ENCODE measurements at regions not wholly inside any gene's neighbourhood (a gene's known extent, or its start where the extent isn't known, plus 50 kb on each side); places are given as distances from the start of the nearest gene placed in this dataset.
"Not testable (repeated sequence)": the region's sequence is repeated elsewhere in the genome, so short reads cannot be mapped to it uniquely, and the experiment has no call there.

GRCh38 chr15:84151205-84151931 is 84.2 kb upstream of the GOLGA6L4 start:
- H3K4me1 ChIP-seq (ENCODE audit: control insufficient read depth, insufficient read depth, low read length): peaks cover under 1% of the 10 kb centered on the region; the same call in 1 of the 2 replicates
- DNase-seq (ENCODE audit: low read depth, low spot score): no peak
- no peak overlapping the region for H3K4me3 ChIP-seq (ENCODE audit: low read length)
- WGBS (ENCODE audit: insufficient coverage, insufficient read length): no CpG with 5 or more reads among the region's 11 CpGs
- H3K9me3 ChIP-seq (ENCODE audit: control insufficient read depth, insufficient read depth, low read length): no peaks in the 10 kb centered on the region
- H3K36me3 ChIP-seq (ENCODE audit: control insufficient read depth, insufficient read depth, low read length): no peaks in the 10 kb centered on the region
- H3K27me3 ChIP-seq (ENCODE audit: control insufficient read depth, insufficient read depth, low read length): no peaks in the 10 kb centered on the region; the same call in 1 of the 2 replicates
- H3K27ac ChIP-seq (ENCODE audit: low read length): no peak overlapping the region

- H3K27me3 ChIP-seq (ENCODE audit: control insufficient read depth, insufficient read depth, low read length); DNase-seq (ENCODE audit: low read depth, low spot score); H3K4me1 ChIP-seq (ENCODE audit: control insufficient read depth, insufficient read depth, low read length); H3K36me3 ChIP-seq (ENCODE audit: control insufficient read depth, insufficient read depth, low read length); H3K27ac ChIP-seq (ENCODE audit: low read length); H3K9me3 ChIP-seq (ENCODE audit: control insufficient read depth, insufficient read depth, low read length); H3K4me3 ChIP-seq (ENCODE audit: low read length): not testable (repeated sequence)
- WGBS (ENCODE audit: insufficient coverage, insufficient read length): no CpG with 5 or more reads among the region's 8 CpGs
Observed at GRCh38 chr15:84152381-84152979, 83.1 kb upstream of the GOLGA6L4 start.

GRCh38 chr15:84153655-84154140 is 81.9 kb upstream of the GOLGA6L4 start:
- H3K9me3 ChIP-seq (ENCODE audit: control insufficient read depth, insufficient read depth, low read length); DNase-seq (ENCODE audit: low read depth, low spot score); H3K4me1 ChIP-seq (ENCODE audit: control insufficient read depth, insufficient read depth, low read length); H3K27me3 ChIP-seq (ENCODE audit: control insufficient read depth, insufficient read depth, low read length); H3K36me3 ChIP-seq (ENCODE audit: control insufficient read depth, insufficient read depth, low read length); H3K4me3 ChIP-seq (ENCODE audit: low read length); H3K27ac ChIP-seq (ENCODE audit: low read length): not testable (repeated sequence)
- WGBS (ENCODE audit: insufficient coverage, insufficient read length): no CpG with 5 or more reads among the region's 11 CpGs

GRCh38 chr15:84154314-84154713 is 81.3 kb upstream of the GOLGA6L4 start:
- H3K27me3 ChIP-seq (ENCODE audit: control insufficient read depth, insufficient read depth, low read length); H3K27ac ChIP-seq (ENCODE audit: low read length); H3K4me1 ChIP-seq (ENCODE audit: control insufficient read depth, insufficient read depth, low read length); H3K4me3 ChIP-seq (ENCODE audit: low read length); H3K9me3 ChIP-seq (ENCODE audit: control insufficient read depth, insufficient read depth, low read length); H3K36me3 ChIP-seq (ENCODE audit: control insufficient read depth, insufficient read depth, low read length); DNase-seq (ENCODE audit: low read depth, low spot score): not testable (repeated sequence)
- no CpG with 5 or more reads among the region's 8 CpGs for WGBS (ENCODE audit: insufficient coverage, insufficient read length)

GRCh38 chr15:84154787-84155186 is 80.8 kb upstream of the GOLGA6L4 start:
- not testable (repeated sequence) for H3K36me3 ChIP-seq (ENCODE audit: control insufficient read depth, insufficient read depth, low read length); H3K4me1 ChIP-seq (ENCODE audit: control insufficient read depth, insufficient read depth, low read length); H3K27me3 ChIP-seq (ENCODE audit: control insufficient read depth, insufficient read depth, low read length); H3K27ac ChIP-seq (ENCODE audit: low read length); H3K4me3 ChIP-seq (ENCODE audit: low read length); H3K9me3 ChIP-seq (ENCODE audit: control insufficient read depth, insufficient read depth, low read length); DNase-seq (ENCODE audit: low read depth, low spot score)
- no CpG with 5 or more reads among the region's 9 CpGs for WGBS (ENCODE audit: insufficient coverage, insufficient read length)

GRCh38 chr15:84155792-84156587 is 79.6 kb upstream of the GOLGA6L4 start:
- H3K27ac ChIP-seq (ENCODE audit: low read length); H3K4me3 ChIP-seq (ENCODE audit: low read length); H3K27me3 ChIP-seq (ENCODE audit: control insufficient read depth, insufficient read depth, low read length); H3K36me3 ChIP-seq (ENCODE audit: control insufficient read depth, insufficient read depth, low read length); H3K4me1 ChIP-seq (ENCODE audit: control insufficient read depth, insufficient read depth, low read length); H3K9me3 ChIP-seq (ENCODE audit: control insufficient read depth, insufficient read depth, low read length); DNase-seq (ENCODE audit: low read depth, low spot score): not testable (repeated sequence)
- WGBS (ENCODE audit: insufficient coverage, insufficient read length): no CpG with 5 or more reads among the region's 22 CpGs

GRCh38 chr15:84156588-84156840 is 79.1 kb upstream of the GOLGA6L4 start:
- not testable (repeated sequence) for DNase-seq (ENCODE audit: low read depth, low spot score); H3K27me3 ChIP-seq (ENCODE audit: control insufficient read depth, insufficient read depth, low read length)
- WGBS (ENCODE audit: insufficient coverage, insufficient read length): no CpG with 5 or more reads among the region's 3 CpGs

GRCh38 chr15:84157056-84157632 is 78.4 kb upstream of the GOLGA6L4 start:
- not testable (repeated sequence) for H3K36me3 ChIP-seq (ENCODE audit: control insufficient read depth, insufficient read depth, low read length); H3K27me3 ChIP-seq (ENCODE audit: control insufficient read depth, insufficient read depth, low read length); H3K27ac ChIP-seq (ENCODE audit: low read length); DNase-seq (ENCODE audit: low read depth, low spot score); H3K4me3 ChIP-seq (ENCODE audit: low read length); H3K9me3 ChIP-seq (ENCODE audit: control insufficient read depth, insufficient read depth, low read length); H3K4me1 ChIP-seq (ENCODE audit: control insufficient read depth, insufficient read depth, low read length)
- no CpG with 5 or more reads among the region's 11 CpGs for WGBS (ENCODE audit: insufficient coverage, insufficient read length)

More at GRCh38 chr15:84156588-84156840, 79.1 kb upstream of the GOLGA6L4 start:
- not testable (repeated sequence) for H3K27ac ChIP-seq (ENCODE audit: low read length); H3K4me1 ChIP-seq (ENCODE audit: control insufficient read depth, insufficient read depth, low read length); H3K9me3 ChIP-seq (ENCODE audit: control insufficient read depth, insufficient read depth, low read length); H3K4me3 ChIP-seq (ENCODE audit: low read length); H3K36me3 ChIP-seq (ENCODE audit: control insufficient read depth, insufficient read depth, low read length)

GRCh38 chr15:84157857-84158256 is 77.7 kb upstream of the GOLGA6L4 start:
- not testable (repeated sequence) for H3K36me3 ChIP-seq (ENCODE audit: control insufficient read depth, insufficient read depth, low read length); H3K27ac ChIP-seq (ENCODE audit: low read length); DNase-seq (ENCODE audit: low read depth, low spot score); H3K4me1 ChIP-seq (ENCODE audit: control insufficient read depth, insufficient read depth, low read length); H3K9me3 ChIP-seq (ENCODE audit: control insufficient read depth, insufficient read depth, low read length); H3K4me3 ChIP-seq (ENCODE audit: low read length); H3K27me3 ChIP-seq (ENCODE audit: control insufficient read depth, insufficient read depth, low read length)
- WGBS (ENCODE audit: insufficient coverage, insufficient read length): no CpG with 5 or more reads among the region's 3 CpGs

GRCh38 chr15:84159346-84160269 is 76.0 kb upstream of the GOLGA6L4 start:
- H3K4me1 ChIP-seq (ENCODE audit: control insufficient read depth, insufficient read depth, low read length); H3K27ac ChIP-seq (ENCODE audit: low read length): not testable (repeated sequence)
- WGBS (ENCODE audit: insufficient coverage, insufficient read length): no CpG with 5 or more reads among the region's 17 CpGs

More at GRCh38 chr15:84159346-84160269, 76.0 kb upstream of the GOLGA6L4 start:
- not testable (repeated sequence) for H3K4me3 ChIP-seq (ENCODE audit: low read length); DNase-seq (ENCODE audit: low read depth, low spot score); H3K9me3 ChIP-seq (ENCODE audit: control insufficient read depth, insufficient read depth, low read length); H3K27me3 ChIP-seq (ENCODE audit: control insufficient read depth, insufficient read depth, low read length); H3K36me3 ChIP-seq (ENCODE audit: control insufficient read depth, insufficient read depth, low read length)

Measured in iPS DF 6.9 (cell line).